GM12878 (cell line): ENCODE measurements at regions not wholly inside any gene's neighbourhood (a gene's known extent, or its start where the extent isn't known, plus 50 kb on each side); places are given as distances from the start of the nearest gene placed in this dataset.

Experiments
- ATAC-seq: fragments of 200-7000 bp; cut with Tn5 transposase; 3 replicates; pipeline ENCODE4 v1.9.1; 2020; ENCODE audit warnings: mild to moderate bottlenecking, moderate library complexity
- BruUV-seq: library from RNA; stranded (reverse); fragments of 400-500 nt; replicated peaks from 2 replicates; lab custom pipeline; 2021; lab: Mats Ljungman, UMichigan
- CTCF ChIA-PET: fragments of 300-600 bp; sonication (Branson Sonifier 250); formaldehyde crosslinking; extraction: SDS; loops from one replicate; lab custom pipeline; 2021; ENCODE audit warnings: inconsistent platforms; lab: Yijun Ruan, JAX
- POLR2A ChIA-PET: fragments of 350-600 bp; formaldehyde crosslinking; extraction: SDS; loops from one replicate; lab custom pipeline; 2021; ENCODE audit warnings: inconsistent platforms; lab: Charles Lee
- RAD21 ChIA-PET: fragments of 300-600 bp; sonication (Branson Sonifier 250); formaldehyde crosslinking; loops from one replicate; lab custom pipeline; 2023; ENCODE audit warnings: antibody characterized with exemption; ENCODE audit not compliant: unreplicated experiment; lab: Charles Lee
- SMC1A ChIA-PET: fragments of 300-600 bp; sonication (Branson Sonifier 250); formaldehyde crosslinking; loops from one replicate; lab custom pipeline; 2023; ENCODE audit not compliant: unreplicated experiment, uncharacterized antibody; lab: Charles Lee
- DNase-seq: peaks from one replicate; pipeline ENCODE4 v3.0.0-alpha.2; 2011; ENCODE audit warnings: low read depth, low spot score
- FAIRE-seq: peaks from 3 replicates; lab custom pipeline; 2011; peaks lifted over from hg19 to GRCh38; lab: Jason Lieb, UNC
- H2AFZ ChIP-seq: 2 replicates; pipeline ENCODE4 v1.6.0; 2011; ENCODE audit warnings: low read depth, low read length, control low read depth; ENCODE audit not compliant: control insufficient read depth
- H3K27ac ChIP-seq: 2 replicates; pipeline ENCODE4 v1.5.1; 2011; ENCODE audit warnings: control low read depth; ENCODE audit not compliant: control insufficient read depth, insufficient read depth
- H3K27me3 ChIP-seq, 2 experiments: replicated peaks in 1 of 2; 2 replicates each; pipeline versions ENCODE4 v1.6.0 to v1.6.1; 2011; ENCODE audit warnings: low read length in 1 of 2; ENCODE audit not compliant: control insufficient read depth in 2 of 2, insufficient read depth in 2 of 2
- H3K36me3 ChIP-seq, 2 experiments: 2 replicates each; pipeline ENCODE4 v1.5.1; 2011; ENCODE audit warnings: low read length in 1 of 2; ENCODE audit not compliant: control insufficient read depth in 2 of 2, insufficient read depth in 2 of 2
- H3K4me1 ChIP-seq: 2 replicates; pipeline ENCODE4 v1.6.1; 2011; ENCODE audit warnings: mild to moderate bottlenecking, low read length, moderate library complexity, mixed read lengths; ENCODE audit not compliant: control insufficient read depth, insufficient read depth
- H3K4me2 ChIP-seq: 2 replicates; pipeline ENCODE4 v1.6.0; 2011; ENCODE audit warnings: control low read depth; ENCODE audit not compliant: control insufficient read depth, insufficient read depth
- H3K4me3 ChIP-seq: fragments of 200-600 bp; sonication (generic); 2 replicates; pipeline ENCODE4 v1.5.1; 2016
- H3K79me2 ChIP-seq: 2 replicates; pipeline ENCODE4 v1.6.0; 2011; ENCODE audit warnings: low read length; ENCODE audit not compliant: control insufficient read depth, insufficient read depth
- H3K9ac ChIP-seq: 2 replicates; pipeline ENCODE4 v1.8.0; 2011; ENCODE audit warnings: low read length, control low read depth, mixed read lengths; ENCODE audit not compliant: control insufficient read depth, insufficient read depth
- H3K9me3 ChIP-seq: replicated peaks from 3 replicates; pipeline ENCODE4 v1.5.1; 2011; ENCODE audit warnings: mild to moderate bottlenecking, low read length; ENCODE audit not compliant: control insufficient read depth, insufficient read depth
- H4K20me1 ChIP-seq: 2 replicates; pipeline ENCODE4 v1.6.0; 2011; ENCODE audit not compliant: control insufficient read depth, insufficient read depth
- CBX3 ChIP-seq: fragments of 200-600 bp; sonication (generic); IDR thresholded peaks from 2 replicates; pipeline ENCODE4 v1.6.1; 2016; ENCODE audit warnings: low read depth, borderline replicate concordance
- CHD1 ChIP-seq: IDR thresholded peaks from 2 replicates; pipeline ENCODE4 v1.6.1; 2012; ENCODE audit warnings: low read depth, low read length, improper control_type of control experiment
- CTCF ChIP-seq, 3 experiments: IDR thresholded peaks in 2 of 3; conservative IDR thresholded peaks in 1 of 3; 2 replicates each; pipeline ENCODE4 v1.5.1; 2011; ENCODE audit warnings: low read depth in 3 of 3, low read length in 3 of 3, mild to moderate bottlenecking in 3 of 3, control low read depth in 2 of 3, moderate library complexity in 2 of 3, inconsistent platforms in 1 of 3, mixed read lengths in 1 of 3; ENCODE audit not compliant: control insufficient read depth in 2 of 3, insufficient read depth in 1 of 3; ENCODE audit errors: extremely low read depth in 1 of 3
- DPF2 ChIP-seq: fragments of 450-650 bp; IDR thresholded peaks from 2 replicates; pipeline ENCODE4 v1.6.1; 2017; ENCODE audit warnings: mild to moderate bottlenecking
- HDGF ChIP-seq: fragments of 450-650 bp; IDR thresholded peaks from 2 replicates; pipeline ENCODE4 v1.6.1; 2016; ENCODE audit warnings: antibody characterized with exemption
- KAT2A ChIP-seq: conservative IDR thresholded peaks from 2 replicates; pipeline ENCODE4 v1.6.1; 2011; ENCODE audit warnings: low read depth, low read length; ENCODE audit not compliant: control insufficient read depth
- MAX ChIP-seq: IDR thresholded peaks from 2 replicates; pipeline ENCODE4 v1.6.1; 2012; ENCODE audit warnings: low read depth, low read length, improper control_type of control experiment
- MYB ChIP-seq: fragments of 150-350 bp; IDR thresholded peaks from 2 replicates; pipeline ENCODE4 v1.6.1; 2014; ENCODE audit warnings: mild to moderate bottlenecking, low read depth, low read length, borderline replicate concordance
- NR2C1 ChIP-seq: fragments of 450-650 bp; IDR thresholded peaks from 2 replicates; pipeline ENCODE4 v1.6.1; 2017; ENCODE audit warnings: antibody characterized with exemption, mild to moderate bottlenecking, moderate library complexity
- NRF1 ChIP-seq: conservative IDR thresholded peaks from 2 replicates; pipeline ENCODE4 v1.6.1; 2011; ENCODE audit warnings: mild to moderate bottlenecking, low read depth, low read length, improper control_type of control experiment
- PAX5 ChIP-seq: IDR thresholded peaks from 2 replicates; pipeline ENCODE4 v1.6.1; 2011; ENCODE audit warnings: low read depth, low read length, borderline replicate concordance
- PML ChIP-seq: IDR thresholded peaks from 2 replicates; pipeline ENCODE4 v1.6.1; 2012; ENCODE audit warnings: low read length, inconsistent platforms
- POLR2AphosphoS2 ChIP-seq: IDR thresholded peaks from 2 replicates; pipeline ENCODE4 v1.6.1; 2011; ENCODE audit warnings: low read depth, mild to moderate bottlenecking, low read length, improper control_type of control experiment, moderate library complexity
- POLR2AphosphoS5 ChIP-seq: IDR thresholded peaks from 2 replicates; pipeline ENCODE4 v1.6.1; 2011; ENCODE audit warnings: mild to moderate bottlenecking, low read length, inconsistent platforms
- RB1 ChIP-seq: fragments of 450-650 bp; formaldehyde crosslinking; IDR thresholded peaks from 2 replicates; pipeline ENCODE4 v1.6.1; 2017; ENCODE audit warnings: mild to moderate bottlenecking, borderline replicate concordance
- RELA ChIP-seq: fragments of 450-650 bp; IDR thresholded peaks from 2 replicates; pipeline ENCODE4 v1.8.0; 2014; ENCODE audit warnings: borderline replicate concordance; ENCODE audit not compliant: partially characterized antibody
- RUNX3 ChIP-seq: IDR thresholded peaks from 2 replicates; pipeline ENCODE4 v1.6.1; 2012; ENCODE audit warnings: low read length, inconsistent platforms
- SMARCA5 ChIP-seq: fragments of 450-650 bp; IDR thresholded peaks from 2 replicates; pipeline ENCODE4 v1.6.1; 2017; ENCODE audit warnings: mild to moderate bottlenecking
- SMC3 ChIP-seq: IDR thresholded peaks from 2 replicates; pipeline ENCODE4 v1.6.1; 2011; ENCODE audit warnings: low read length, improper control_type of control experiment, borderline replicate concordance
- WRNIP1 ChIP-seq: IDR thresholded peaks from 2 replicates; pipeline ENCODE4 v1.6.1; 2011; ENCODE audit warnings: low read depth, low read length, improper control_type of control experiment, borderline replicate concordance
- ZSCAN29 ChIP-seq: fragments of 450-650 bp; IDR thresholded peaks from 2 replicates; pipeline ENCODE4 v1.6.1; 2017; ENCODE audit warnings: mild to moderate bottlenecking, moderate library complexity
- WGBS: methylation state at CpG from one replicate; pipeline ENCODE4 v1.1.6; 2016; ENCODE audit warnings: low lambda C conversion rate; ENCODE audit not compliant: insufficient replicate concordance, insufficient coverage; ENCODE audit errors: missing lambda C conversion rate; 5-methylcytosine and 5-hydroxymethylcytosine counted together
- in situ Hi-C: fragments of 300-500 bp; cut with MboI; formaldehyde crosslinking; loops from 9 replicates; pipeline ENCODE4 v1.14.3; 2018; ENCODE audit warnings: mixed read lengths
- intact Hi-C: fragments of 100-400 bp; cut with micrococcal nuclease; formaldehyde crosslinking; loops from one replicate; pipeline ENCODE4 v1.14.2; 2022; ENCODE audit not compliant: unreplicated experiment

- no peak for TF ChIP-seq NRF1
- no peak for TF ChIP-seq NR2C1
- no peak for TF ChIP-seq MYB
- TF ChIP-seq PAX5: no peak
- no peak for TF ChIP-seq ZSCAN29
- no peak for TF ChIP-seq RELA
- TF ChIP-seq HDGF: no peak
- TF ChIP-seq POLR2AphosphoS2: no peak
- no peak for TF ChIP-seq MAX
These were observed 279.9 kb upstream of the TARS1 start (continued) for GRCh38 chr5:33160871-33161270.

- in situ Hi-C loops: no loop called here
- intact Hi-C loops: loop anchor here (10.0 kb wide), 1 partner anchor 813 kb away; no protein-coding TSS in a partner anchor
- H3K36me3 ChIP-seq: no peaks in the 10 kb centered on the region
- ATAC-seq (no peak), DNase-seq (no peak), FAIRE-seq (no peak)
- no peak overlapping the region for H2AFZ ChIP-seq
- CTCF ChIA-PET: no interaction called here
- 16% methylated on average over 3 of the region's 3 CpGs for WGBS
- TF ChIP-seq RUNX3 (no peak), RB1 (no peak), POLR2AphosphoS5 (no peak), KAT2A (no peak), SMC3 (no peak), CBX3 (no peak), CTCF (IDR thresholded peaks at IDR 0.05 in 2 of 3, conservative IDR thresholded peaks at IDR 0.05 in 1 of 3; ENCODE audit: control insufficient read depth in 2 of 3, extremely low read depth in 1 of 3, insufficient read depth in 1 of 3, low read depth in 3 of 3, low read length in 3 of 3) (no peak), WRNIP1 (no peak), DPF2 (no peak), SMARCA5 (no peak), CHD1 (no peak), PML (no peak)
- POLR2A ChIA-PET: no interaction called here
- RAD21 ChIA-PET: no interaction called here
- H3K4me1 ChIP-seq: no peaks in the 10 kb centered on the region
- no peak overlapping the region for H3K9ac ChIP-seq
- no peaks in the 10 kb centered on the region for H3K9me3 ChIP-seq
- H3K4me3 ChIP-seq: no peak overlapping the region
- H3K27ac ChIP-seq: no peak overlapping the region
- no TSS peak for BruUV-seq
- H4K20me1 ChIP-seq: no peaks in the 10 kb centered on the region
- no peaks in the 10 kb centered on the region for H3K79me2 ChIP-seq
- SMC1A ChIA-PET: interaction anchor here (1.6 kb wide), 1 partner anchor 38 kb away, joined by 3 read pairs; no protein-coding TSS in a partner anchor
- no peak overlapping the region for H3K4me2 ChIP-seq
- H3K27me3 ChIP-seq: no peaks in the 10 kb centered on the region
These were observed 279.3 kb upstream of the TARS1 start for GRCh38 chr5:33161421-33161820.
